ENCODE measurements at regions not wholly inside any gene's neighbourhood (a gene's known extent, or its start where the extent isn't known, plus 50 kb on each side); places are given as distances from the start of the nearest gene placed in this dataset.
"Not testable (repeated sequence)": the region's sequence is repeated elsewhere in the genome, so short reads cannot be mapped to it uniquely, and the experiment has no call there.

DNA sequence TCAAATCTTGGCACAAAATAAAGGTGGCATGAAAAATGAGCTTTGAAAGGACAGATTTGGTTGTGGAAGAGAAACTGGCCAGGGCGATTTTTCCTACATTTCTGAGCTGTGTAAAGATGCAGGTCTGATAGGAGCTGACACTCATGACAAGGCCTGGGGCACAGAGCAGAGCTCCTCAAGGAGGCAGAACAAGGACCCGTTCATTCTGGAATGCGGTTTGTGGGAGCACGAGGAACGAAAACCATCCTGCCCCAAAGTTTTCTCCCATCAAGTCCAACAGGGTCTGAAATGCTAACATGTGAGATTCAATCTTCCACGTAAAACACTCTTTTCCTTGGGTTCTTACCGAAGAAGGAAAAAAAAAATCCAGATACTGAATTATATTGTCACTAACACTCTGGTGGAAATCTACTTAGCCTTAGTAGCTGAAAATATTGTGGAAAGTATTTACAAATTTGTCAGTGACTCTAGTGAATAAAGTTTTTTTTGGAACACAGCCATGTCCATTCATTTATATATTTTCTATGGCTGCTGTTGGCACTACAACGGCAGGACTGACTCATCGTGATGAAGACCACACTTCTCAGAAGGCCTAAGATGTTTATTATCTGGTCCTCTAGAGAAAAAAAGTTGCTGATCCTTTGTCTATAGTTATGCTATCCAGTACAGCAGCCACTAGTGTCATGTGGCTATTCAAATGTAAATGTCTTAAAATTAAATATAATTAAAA, 215.7 kb downstream of the BAMBI start:
- no peak for DNase-seq (ENCODE audit: extremely low read depth in 1 of 2, low read depth in 1 of 2)

DNA sequence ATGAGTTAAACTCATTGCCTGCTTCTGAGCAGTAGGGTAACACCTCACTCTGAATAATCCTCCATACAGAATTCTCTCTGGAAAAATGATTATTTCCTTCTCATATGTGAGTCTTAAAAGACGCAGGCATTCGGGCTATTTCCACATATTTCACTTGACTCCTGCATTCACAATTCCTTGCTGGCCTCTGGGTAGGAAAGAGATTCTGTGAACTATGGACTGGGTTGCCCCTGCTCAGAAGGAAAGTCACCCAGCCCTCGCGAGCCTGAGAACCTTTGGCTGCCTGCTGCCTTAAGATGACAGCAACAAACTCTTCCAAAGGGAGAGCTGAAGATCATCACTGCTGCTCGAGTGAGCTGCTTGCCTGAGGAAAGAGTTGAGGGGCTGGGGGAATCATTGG, 216.8 kb downstream of the BAMBI start:
- no peak for DNase-seq (ENCODE audit: extremely low read depth in 1 of 2, low read depth in 1 of 2)

DNA sequence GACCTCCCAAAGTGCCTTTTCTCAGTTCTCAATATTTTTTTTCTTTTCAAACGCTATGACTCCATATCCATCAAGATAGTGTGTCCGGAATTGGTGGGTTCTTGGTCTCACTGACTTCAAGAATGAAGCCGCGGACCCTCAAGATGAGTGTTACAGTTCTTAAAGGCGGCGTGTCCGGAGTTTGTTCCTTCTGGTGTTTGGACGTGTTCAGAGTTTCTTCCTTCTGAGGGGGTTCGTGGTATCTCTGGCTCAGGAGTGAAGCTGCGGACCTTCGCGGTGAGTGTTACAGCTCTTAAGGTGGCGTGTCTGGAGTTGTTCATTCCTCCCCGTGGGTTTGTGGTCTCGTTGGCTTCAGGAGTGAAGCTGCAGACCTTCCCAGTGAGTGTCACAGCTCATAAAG, 218.3 kb downstream of the BAMBI start:
- not testable (repeated sequence) for DNase-seq (ENCODE audit: extremely low read depth in 1 of 2, low read depth in 1 of 2)

DNA sequence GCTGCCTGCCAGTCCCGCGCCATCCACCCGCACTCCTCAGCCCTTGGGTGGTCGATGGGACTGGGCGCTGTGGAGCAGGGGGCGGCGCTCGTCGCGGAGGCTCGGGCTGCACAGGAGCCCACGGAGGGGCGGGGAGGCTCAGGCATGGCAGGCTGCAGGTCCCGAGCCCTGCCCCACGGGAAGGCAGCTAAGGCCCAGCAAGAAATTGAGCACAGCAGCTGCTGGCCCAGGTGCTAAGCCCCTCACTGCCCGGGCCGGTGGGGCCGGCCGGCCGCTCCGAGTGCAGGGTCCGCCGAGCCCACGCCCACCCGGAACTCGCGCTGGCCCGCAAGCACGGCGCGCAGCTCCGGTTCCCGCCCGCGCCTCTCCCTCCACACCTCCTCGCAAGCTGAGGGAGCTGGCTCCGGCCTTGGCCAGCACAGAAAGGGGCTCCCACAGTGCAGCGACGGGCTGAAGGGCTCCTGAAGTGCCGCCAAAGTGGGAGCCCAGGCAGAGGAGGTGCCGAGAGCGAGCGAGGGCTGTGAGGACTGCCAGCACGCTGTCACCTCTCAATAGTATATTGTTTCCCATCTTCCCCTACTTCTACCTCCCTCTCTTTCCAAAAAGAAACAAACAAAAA, 219.6 kb downstream of the BAMBI start:
- not testable (repeated sequence) for DNase-seq (ENCODE audit: extremely low read depth in 1 of 2, low read depth in 1 of 2)

DNA sequence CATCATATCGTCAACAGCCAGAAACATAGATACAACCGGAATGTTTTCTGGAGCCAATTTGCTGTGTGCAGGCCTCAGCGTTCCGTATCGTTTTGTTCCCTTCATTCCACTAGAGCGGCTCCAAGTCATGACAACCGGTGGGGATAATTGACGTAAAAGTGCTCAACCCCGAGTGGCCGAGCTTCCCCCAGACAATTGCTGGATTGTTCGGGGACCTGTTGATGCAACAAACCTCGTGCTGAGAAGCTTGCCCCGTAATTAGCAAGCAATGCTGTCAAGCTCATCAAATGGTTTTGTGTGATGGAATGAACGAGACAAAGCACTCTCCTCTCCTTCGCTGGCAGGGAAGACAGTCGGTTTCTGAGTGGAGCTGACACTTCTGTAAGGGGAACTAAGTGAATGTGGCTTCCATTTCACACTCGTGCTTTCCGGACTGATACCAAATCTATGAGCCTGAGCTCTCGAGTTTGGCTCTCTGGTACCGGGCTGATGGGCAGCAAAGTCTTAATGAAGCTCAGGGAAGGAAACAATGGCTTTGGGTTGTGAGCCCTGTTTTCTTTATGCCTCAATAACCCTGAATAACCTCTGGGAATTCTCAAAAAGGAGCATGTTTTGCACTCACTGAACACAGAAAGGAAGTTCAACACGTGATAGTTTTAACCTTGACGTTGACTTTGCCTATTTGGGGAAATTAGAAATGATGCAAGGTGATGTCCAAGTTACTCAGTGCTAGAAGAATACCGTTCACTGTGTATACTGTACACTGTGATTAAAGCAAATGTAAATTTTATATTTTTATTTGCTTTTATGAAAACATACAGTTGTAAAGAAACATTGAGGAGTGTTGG, 220.5 kb downstream of the BAMBI start:
- DNase-seq (ENCODE audit: extremely low read depth in 1 of 2, low read depth in 1 of 2): no peak

DNA sequence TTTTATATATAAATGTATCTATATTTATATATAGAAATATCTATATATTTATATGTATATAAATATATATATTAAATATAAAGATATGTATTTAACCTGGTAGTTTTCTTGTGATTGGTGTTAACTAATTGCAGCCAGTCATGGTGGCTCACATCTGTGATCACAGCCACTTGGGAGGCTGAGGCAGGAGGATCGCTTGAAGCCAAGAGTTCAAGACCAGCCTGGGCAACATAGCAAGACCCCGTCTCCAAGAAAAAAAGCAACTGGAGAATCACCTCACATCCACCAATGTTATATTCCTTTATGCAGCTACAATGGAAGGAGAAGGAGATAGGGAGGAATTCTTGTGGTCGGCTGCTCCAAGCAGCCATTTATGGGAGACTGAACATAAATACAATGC, 224.9 kb downstream of the BAMBI start:
- DNase-seq (ENCODE audit: extremely low read depth in 1 of 2, low read depth in 1 of 2): no peak

DNA sequence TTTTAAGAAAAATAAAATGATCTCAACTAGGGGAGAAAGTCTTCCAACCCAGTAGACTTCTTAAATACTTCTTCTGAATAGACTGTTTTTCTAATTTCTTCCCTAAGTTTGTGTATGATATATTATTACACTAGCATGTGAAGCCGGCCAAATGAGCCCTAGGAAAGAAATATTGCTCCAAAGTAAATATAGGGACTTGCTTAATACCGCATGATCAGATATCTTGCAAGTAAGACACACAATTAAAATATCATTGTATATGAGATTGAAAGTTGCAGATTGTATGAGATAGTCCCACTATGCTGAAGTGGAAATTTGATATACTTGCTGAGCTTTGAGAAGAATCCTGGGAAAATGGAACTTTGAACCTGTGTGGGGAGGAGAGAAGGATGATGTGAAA, 225.7 kb downstream of the BAMBI start:
- no peak for DNase-seq (ENCODE audit: extremely low read depth in 1 of 2, low read depth in 1 of 2)

DNA sequence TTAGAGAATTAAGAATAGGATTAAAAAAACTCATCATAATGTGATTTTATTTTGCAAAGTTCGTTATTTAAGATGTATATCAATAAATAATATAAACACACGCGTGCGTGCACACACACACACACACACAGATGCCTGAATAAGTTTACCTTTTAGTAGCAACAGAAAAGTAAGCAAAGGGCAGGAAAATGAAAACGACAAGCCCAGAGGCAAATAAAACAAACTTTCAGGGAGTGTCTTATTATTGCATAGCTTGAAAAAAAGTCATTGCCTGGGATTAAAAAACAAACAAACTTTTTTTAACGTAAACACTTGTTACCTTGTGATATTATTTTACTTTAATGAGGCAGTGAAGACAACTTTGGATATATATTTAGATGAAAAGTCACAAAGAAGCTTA, 226.4 kb downstream of the BAMBI start:
- no peak for DNase-seq (ENCODE audit: extremely low read depth in 1 of 2, low read depth in 1 of 2)

DNA sequence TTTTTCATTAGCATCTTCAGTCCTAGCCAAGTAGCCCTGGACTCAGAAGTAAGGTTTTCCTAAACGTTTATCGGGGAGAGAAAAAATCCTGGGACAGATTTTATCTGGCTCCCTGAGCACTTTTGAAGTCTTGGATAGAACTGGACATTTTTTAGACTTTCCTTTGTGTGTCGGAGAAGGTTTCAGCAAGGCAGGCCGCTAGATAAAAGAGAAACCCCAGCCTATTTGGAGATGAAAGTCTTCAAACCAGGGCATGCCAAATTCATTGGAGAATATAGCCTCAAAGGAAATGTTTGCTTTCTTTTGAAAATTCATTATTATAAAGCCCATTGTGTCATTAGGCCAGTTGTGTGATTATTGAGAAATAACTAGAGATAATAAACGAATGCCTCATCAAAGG, 228.1 kb downstream of the BAMBI start:
- DNase-seq (ENCODE audit: extremely low read depth in 1 of 2, low read depth in 1 of 2): no peak

DNA sequence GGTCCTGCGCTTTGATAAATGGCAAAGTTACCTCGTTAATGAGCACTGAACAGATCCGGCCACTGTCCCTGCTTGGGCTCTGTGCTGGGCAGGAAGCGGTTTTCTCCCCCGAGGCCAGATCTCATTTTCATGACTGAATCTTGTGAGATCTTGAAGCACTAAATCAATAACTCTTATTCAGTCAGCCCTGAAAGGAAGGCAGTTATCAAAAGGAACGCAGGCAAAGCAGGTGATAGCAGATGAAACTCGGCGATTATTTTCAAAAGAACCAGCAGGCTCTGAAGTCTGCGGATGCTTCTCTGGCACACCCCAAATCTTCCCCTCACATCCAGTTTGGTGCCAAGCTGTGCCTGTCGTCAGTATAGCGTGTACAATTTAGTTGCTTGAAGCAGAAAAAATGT, 228.7 kb downstream of the BAMBI start:
- no peak for DNase-seq (ENCODE audit: extremely low read depth in 1 of 2, low read depth in 1 of 2)

DNA sequence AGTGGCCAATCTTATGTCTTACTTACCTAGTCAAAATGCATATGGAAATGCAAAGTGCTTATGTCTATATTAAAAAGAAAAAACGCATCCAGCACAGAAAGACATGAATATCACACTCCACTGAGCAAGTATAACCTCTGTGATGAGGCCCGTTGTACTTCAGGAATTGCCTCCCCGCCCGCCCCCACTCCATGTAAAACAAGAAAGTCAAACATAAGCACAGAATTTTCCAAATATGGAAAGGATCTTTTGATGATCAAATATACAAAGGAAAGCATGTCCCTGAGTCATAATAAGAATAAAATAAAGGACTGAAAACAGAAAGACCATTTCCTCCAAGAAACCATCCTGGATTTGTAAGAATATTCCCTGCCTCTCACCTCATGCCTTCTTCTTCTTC, 229.1 kb downstream of the BAMBI start:
- no peak for DNase-seq (ENCODE audit: extremely low read depth in 1 of 2, low read depth in 1 of 2)

DNA sequence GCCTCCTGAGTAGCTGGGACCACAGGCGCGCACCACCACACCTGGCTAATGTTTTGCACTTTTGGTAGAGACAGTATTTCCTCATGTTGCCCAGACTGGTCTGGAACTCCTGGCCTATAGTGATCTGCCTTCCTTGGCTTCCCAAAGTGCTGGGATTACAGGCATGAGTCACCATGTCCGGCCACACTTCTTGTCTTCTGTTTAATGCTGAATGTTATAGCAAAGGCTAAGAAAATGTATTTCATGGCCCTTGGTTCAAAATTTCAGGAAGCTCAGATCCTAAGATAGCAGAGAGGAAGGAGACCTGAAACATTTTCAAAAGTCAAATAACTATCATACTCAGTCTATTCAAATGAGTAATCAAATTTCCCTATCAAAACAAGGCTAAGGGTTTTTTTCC, 229.6 kb downstream of the BAMBI start:
- DNase-seq (ENCODE audit: extremely low read depth in 1 of 2, low read depth in 1 of 2): no peak

DNA sequence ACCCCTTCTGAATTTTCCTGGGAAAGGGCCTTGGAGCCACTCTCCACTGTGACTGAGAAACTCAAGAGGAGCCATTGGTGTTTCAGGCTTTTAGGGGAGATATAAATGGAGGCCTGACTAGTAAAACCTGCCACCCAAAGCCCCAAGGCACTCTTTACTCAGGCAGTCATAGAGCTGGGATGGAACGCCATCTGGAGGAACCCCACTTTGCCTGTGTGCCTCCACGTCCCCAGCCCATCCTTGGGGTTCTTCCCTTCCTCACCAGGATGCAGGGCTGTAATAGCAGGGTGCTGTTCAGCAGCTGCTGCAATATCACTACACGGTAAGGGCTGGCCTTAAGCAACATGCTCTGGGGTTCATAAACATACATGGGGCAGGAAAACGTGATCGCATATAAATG, 232.6 kb downstream of the BAMBI start:
- no peak for DNase-seq (ENCODE audit: extremely low read depth in 1 of 2, low read depth in 1 of 2)

DNA sequence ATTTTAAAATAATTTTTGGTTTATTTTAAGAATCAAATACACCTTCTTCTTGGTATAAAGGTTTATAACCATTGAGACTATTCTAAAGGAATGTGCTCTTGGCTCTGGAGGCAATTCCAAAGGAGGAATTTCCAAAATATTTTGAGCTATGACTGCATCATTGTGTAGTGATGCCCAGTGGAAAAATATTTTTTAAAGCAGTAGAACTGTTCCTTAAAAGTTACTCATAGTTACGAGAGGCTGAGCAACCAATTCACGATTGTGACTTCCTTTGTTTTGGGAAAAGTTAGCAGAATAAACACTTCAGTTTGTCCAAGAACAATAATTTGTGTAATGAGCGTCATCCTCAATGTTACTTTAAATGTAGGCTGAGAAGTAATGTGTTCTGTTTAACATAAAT, 233.6 kb downstream of the BAMBI start:
- no peak for DNase-seq (ENCODE audit: extremely low read depth in 1 of 2, low read depth in 1 of 2)

DNA sequence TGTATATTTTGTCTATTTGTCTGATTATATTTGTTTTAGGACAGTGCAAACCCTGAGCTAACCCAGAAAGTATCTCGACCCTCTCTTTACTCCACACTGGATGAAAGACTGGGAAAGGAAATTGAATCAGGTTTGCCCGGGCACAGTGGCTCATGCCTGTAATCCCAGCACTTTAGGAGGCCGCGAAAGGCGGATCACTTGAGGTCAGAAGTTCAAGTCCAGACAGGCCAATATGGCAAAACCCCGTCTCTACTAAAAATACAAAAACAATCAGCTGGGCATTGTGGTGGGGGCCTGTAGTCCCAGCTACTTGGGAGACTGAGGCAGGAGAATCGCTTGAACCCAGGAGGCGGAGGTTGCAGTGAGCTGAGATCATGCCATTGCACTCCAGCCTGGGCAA, 234.2 kb downstream of the BAMBI start:
- not testable (repeated sequence) for DNase-seq (ENCODE audit: extremely low read depth in 1 of 2, low read depth in 1 of 2)

DNA sequence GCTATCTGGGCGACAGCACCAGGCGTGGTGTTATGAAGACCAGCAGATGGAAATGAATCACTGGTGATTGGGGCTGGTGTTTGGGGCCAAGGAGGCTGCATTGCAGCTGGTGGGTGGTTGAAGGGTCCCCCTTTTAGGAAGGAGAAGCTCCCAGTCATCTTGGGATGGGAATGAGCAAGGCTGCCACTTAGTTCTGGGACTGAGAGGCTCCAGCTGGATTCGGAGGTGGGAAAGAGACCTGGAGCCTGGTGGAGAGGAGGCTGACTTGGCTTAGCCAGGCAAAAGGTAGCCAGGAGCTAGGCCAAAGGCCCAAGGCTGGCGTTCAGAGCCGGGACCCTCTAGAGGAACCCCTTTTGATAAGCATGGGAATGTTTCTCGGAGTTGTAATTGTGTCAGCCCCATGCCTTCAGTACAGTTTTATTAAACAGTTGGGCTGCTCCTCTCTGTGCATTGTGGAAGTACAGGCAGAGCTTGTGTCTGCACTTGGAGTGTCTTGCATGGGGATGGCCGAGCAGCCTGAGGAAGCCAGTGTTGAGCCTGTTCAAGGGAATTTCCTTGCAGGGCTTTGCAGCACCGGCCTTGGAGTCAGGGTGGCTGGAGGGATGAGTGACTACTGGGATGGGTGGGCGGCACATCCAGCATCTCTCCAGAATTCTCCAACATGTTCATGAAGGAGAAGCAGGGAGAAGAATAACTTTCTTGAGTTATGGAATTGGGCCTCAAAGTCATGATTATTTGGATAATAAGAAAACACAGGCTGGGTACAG, 234.9 kb downstream of the BAMBI start:
- no peak for DNase-seq (ENCODE audit: extremely low read depth in 1 of 2, low read depth in 1 of 2)

DNA sequence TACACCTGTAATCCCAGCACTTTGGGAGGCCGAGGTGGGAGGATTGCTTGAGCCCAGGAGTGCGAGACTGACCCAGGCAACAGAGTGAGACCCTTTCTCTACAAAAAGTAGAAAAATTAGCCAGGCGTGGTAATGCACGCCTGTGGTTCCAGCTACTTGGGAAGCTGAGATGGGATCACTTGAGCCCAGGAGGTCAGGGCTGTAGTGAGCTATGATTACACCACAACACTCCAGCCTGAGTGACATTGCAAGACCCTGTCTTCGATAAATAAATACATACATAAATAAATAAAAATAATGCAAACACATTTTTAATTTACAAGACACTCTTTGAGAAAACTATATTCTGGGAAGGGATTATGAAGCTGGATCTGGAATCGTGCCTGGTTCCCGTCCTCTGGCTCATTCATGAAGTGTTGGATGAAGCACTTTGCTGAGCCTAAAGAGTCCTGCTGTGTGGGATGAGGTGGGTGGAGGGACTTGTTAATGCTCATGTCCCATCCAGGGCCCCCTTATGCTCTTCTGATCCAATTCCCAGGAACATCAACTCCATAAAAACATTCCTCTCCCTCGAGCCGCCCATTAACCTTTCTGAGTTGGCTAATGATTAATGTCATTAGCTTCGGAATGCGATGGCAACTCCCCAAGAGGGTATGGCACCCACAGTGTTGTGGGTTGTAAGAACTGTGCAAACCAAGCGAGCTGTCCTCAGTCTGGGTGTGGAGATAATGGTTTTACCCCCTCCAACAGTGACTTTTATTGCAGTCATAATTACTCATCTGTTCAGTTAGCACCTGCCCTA, 236.3 kb downstream of the BAMBI start:
- no peak for DNase-seq (ENCODE audit: extremely low read depth in 1 of 2, low read depth in 1 of 2)

DNA sequence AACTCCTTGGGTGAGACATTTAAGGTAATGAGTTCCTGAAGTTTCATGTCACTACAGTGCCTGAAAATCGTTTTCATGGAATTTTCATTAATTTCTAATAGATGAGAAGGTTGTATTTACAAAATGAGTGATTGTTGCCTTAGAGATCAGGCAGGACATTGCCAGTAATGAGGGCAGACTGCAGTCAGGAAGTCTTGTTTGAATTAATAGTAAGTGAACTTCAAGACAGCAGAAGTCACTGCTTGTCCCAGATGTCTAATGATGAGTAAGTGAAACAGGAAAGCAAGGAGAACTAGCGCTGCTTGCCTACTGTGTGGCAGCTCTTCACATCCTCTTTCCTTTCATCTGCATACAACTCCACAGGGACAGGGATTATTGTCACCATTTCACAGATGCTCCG, 237.4 kb downstream of the BAMBI start:
- DNase-seq (ENCODE audit: extremely low read depth in 1 of 2, low read depth in 1 of 2): no peak

DNA sequence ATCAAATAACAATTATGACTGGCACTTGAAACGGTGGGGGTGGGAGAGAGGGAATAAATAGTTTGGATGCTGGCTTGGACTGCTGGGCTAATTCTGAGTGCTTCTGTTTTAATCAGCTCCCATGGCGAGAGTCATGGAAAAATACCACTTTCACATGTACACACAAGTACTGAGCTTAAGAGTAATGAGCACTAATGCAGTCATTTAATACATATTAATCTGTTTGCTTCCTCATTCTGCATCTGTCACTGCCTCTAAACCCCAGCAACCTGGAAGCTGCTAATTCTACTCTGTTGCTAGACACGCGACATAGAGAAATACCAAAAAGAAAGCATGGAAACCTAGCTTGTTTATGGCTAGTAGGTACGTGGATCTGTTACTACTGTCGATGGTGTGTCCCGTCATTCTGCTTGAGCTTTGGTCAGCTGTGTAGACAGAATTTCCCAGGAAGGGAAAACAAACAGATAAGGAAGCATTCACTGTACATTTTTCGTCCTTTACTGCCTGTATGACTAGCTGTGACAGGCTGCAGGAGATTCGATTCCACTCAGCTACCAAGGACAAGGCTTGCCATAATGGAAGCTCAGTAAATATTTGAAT, 238.8 kb downstream of the BAMBI start:
- DNase-seq (ENCODE audit: extremely low read depth in 1 of 2, low read depth in 1 of 2): no peak

DNA sequence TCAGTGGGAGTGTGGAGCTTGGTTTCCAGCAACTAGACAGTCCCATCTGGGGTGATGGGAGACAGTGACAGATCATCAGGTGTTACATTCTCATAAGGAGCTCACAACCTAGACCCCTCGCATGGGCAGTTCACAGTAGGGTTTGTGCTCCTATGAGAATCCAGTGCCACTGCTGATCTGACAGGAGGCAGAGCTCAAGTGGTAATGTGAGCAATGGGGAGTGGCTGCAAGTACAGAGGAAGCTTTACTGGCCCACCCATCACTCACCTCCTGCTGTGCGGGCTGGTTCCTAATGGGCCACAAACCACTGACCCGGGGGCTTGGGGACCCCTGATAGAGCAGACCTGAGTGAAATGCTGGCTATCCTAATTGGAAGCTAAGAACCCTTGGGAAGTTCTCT, 242.8 kb downstream of the BAMBI start:
- no peak for DNase-seq (ENCODE audit: extremely low read depth in 1 of 2, low read depth in 1 of 2)

Measured in stimulated activated CD8-positive, alpha-beta memory T cell treated with anti-CD3 and anti-CD28 coated beads, Interleukin-7, amount 100 ng/mL, for 48 hours (primary cell).